G401.6 (cell line): ENCODE measurements at regions not wholly inside any gene's neighbourhood (a gene's known extent, or its start where the extent isn't known, plus 50 kb on each side); places are given as distances from the start of the nearest gene placed in this dataset.
"Not testable (repeated sequence)": the region's sequence is repeated elsewhere in the genome, so short reads cannot be mapped to it uniquely, and the experiment has no call there.

Experiments
- FAIRE-seq: peaks from 2 replicates; lab custom pipeline; 2012; peaks lifted over from hg19 to GRCh38; lab: Jason Lieb, UNC

DNA sequence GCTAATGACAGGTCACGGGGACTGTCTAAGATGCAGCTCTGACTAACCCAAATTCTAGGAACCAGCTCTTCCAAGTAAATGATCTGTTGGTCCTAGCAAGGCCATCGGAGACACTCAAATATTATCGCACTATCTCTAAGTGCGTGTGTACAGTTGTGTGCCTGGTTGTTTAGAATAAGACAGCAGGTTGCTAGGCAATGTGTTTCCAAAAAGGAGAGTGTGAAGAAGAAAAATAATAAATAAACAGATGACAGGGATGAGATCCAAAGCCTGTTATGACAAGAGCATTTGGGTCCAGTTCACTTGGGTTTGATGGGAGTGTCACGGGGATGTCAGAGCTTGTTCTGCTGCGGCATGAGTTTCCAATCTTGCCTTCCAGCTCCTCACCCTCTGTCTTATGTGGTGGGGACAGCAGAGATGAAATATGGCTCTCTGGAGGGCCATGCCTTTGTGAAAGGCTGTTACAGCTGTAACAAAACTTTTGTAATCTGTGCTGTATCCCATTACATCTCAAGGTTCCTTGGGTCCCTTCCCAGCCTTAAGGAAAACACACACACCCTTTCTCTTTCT, 127.5 kb upstream of the TNP1 start:
- FAIRE-seq = no peak

- no peak for FAIRE-seq
Observed at GRCh38 chr2:216985658-216986141, 125.8 kb upstream of the TNP1 start.

DNA sequence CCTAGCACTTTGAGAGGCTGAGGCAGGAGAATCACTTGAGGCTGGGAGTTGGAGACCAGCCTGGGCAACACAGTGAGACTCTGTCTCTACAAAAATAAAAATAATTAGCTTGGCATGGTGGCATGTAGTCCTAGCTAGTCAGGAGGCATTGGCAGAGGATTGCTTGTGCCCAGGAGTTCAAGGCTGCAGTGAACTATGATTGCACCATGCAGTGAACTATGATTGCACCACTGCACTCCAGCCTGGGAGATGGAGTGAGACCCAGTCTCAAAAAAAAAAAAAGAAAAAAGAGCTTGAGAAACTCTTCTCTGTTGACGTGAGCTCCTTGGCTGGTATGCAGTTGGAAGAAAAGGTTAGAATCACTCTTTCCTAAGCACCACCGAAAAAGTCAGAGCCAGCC, 125.1 kb upstream of the TNP1 start:
- FAIRE-seq = no peak

GRCh38 chr2:216981951-216982350, 122.1 kb upstream of the TNP1 start:
- not testable (repeated sequence) for FAIRE-seq

DNA sequence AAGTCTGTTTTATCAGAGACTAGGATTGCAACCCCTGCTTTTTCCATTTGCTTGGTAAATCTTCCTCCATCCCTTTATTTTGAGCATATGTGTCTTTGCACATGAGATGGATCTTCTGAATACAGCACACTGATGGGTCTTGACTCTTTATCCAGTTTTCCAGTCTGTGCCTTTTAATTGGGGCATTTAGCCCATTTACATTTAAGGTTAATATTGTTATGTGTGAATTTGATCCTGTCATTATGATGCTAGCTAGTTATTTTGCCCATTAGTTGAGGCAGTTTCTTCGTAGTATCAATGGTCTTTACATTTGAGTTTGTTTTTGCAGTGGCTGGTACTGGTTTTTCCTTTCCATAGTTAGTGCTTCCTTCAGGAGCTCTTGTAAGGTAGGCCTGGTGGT, 120.6 kb upstream of the TNP1 start:
- not testable (repeated sequence) for FAIRE-seq

DNA sequence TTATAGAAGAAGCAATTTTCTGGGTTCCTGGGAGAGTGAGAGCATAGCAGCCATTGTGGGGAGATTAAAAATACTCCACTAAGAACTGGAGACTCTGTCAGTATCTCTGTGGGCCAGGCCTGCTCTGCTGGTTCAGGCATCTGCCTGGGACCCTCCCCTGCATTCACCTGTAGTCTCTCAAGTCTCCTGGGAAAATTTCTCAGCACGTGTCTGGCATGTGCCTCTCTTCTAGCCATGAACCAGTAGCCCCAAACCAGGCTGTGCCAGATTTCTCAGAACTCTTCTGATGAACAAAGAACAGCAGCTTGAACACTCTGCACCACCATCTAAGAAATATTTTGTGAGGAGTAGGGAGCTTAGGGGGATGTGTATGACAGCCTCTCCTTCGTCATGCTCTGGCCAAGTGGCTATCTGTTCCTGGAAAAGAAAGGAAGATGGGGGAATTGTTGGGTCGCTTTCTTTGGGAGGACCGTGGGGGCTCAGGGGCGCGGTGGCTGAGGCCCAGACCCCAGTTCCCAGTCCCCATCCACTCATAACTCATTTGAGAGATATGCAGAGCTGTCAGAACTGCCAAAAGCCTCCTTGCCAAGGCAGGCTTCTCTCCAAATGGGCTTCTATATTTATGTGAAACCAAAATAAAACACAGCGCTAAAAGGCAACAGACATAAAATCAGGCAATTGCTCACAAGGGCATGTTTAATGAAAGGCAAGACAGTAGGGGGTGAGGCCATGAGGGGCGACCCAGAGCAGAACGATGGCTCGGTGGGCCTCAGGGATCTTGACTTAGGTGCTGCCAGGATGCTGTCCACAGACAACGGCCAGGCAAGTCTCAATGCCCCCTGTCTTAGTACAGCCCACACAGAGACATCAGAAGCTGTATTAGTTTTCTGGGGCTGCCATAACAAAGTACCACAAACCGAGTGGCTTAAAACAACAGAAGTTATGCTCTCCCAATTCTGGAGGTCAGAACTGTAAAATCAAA, 114.7 kb upstream of the TNP1 start:
- no peak for FAIRE-seq

GRCh38 chr2:216971593-216971992, 111.7 kb upstream of the TNP1 start:
- FAIRE-seq = no peak

DNA sequence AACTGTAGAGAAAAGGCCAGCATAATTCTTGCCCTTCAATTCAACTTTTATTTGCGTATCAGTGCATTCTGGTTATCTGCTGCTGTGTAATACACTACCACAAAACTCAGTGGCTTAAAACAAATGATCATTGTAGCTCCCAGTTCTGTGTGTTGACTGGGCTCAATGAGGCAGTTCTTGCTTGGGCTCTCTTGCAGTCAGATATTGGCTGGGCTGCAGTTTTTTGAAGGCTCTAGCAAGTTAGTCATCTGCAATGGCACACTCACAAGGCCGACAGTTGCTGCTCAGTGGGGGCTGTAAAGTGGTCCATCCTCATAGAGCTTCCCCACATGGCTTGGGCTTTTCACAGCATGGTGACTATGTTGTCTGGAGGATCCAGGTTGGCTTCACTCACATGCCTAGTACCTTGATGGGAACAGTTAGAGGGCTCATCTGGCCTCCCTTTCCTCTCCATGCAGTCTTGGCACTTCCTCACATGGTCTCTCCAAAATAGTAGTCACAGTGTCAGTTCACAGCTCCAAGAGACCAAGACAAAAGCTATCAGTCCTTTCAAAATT, 110.6 kb upstream of the TNP1 start:
- no peak for FAIRE-seq

GRCh38 chr2:216967889-216968288, 108.0 kb upstream of the TNP1 start:
- FAIRE-seq = no peak

DNA sequence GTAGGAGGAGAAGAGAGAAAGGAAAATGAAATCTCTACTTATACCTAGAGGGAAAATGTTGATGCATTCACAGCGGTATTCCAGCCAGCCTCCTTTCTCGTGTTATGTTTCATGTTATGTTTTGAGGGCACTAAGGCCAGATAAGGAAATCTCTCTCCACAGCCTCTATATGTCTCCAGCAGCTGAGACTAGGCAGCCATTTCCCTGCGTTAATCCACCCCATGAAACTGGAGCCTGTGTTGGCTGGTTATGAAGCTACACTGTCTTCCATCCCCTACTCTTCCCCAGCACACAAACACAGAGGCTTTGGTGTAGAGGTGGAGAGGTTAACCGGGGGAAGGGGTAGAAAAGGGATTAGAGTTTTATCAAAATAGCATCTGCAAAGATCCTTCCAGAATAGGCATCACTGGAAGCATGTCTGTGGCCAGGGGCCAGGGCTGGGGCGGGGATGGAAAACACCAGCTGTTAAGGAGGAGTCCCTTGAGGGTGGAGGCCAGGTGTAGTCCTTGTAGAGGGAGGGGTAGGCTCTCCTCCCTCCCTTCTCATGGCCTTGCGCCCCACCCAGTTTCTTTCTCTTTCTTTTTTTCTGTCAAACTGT, 100.9 kb upstream of the TNP1 start:
- no peak for FAIRE-seq

DNA sequence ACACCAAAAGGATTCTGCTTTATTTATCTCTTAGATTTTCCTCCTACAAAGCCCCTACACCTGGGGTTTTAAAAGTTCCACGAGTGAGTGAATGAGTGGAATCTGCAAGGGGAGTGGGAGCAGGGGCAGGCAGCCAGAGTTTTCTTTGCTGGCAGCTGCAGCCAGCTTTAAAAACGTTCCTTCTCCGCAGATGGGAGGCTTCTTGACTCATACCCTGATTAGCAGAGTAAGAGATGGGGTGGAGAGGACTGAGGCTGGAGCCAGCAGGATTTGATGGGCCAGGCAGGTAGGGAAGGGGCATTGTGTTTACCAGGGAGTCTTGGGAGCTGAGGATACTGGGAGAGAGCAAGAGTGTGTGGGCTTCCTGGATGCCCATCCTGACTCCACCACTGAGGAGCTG, 99.6 kb upstream of the TNP1 start:
- no peak for FAIRE-seq

- FAIRE-seq = no peak
Observed at GRCh38 chr2:216956820-216957493, 97.1 kb upstream of the TNP1 start.

DNA sequence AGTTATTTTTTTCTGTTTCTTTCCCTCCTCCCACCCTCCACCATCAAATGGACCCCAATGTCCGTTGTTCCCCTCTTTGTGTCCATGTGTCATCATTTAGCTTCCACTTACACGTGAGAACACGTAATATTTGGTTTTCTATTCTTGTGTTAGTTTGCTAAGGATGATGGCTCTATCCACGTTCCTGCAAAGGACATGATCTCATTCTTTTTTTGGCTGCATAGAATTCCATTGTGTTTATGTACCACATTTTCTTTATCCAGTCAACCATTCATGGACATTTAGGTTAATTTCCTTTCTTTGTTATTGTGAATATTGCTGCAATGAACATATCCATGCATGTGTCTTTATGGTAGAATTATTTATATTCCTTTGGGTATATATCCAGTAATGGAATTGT, 91.3 kb upstream of the TNP1 start:
- FAIRE-seq = no peak

DNA sequence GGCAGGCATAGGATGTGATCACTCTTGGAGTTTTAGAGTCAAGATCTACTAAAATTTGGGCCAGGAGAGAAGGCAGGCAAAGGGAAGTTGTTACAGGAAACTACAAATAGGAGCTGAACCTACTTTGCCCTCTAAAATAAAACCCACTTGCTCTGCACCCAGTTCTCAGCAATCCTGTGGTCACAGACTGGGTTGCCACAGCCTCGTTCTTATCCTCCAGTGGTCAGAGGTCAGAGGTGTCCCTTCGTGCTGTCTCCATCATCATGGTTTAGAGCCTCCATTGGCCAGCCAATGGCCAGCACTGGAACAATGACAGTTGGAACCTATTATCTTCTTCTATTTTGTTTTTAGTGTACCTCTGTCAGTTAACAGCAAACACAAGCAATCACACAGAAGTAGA, 90.7 kb upstream of the TNP1 start:
- no peak for FAIRE-seq

DNA sequence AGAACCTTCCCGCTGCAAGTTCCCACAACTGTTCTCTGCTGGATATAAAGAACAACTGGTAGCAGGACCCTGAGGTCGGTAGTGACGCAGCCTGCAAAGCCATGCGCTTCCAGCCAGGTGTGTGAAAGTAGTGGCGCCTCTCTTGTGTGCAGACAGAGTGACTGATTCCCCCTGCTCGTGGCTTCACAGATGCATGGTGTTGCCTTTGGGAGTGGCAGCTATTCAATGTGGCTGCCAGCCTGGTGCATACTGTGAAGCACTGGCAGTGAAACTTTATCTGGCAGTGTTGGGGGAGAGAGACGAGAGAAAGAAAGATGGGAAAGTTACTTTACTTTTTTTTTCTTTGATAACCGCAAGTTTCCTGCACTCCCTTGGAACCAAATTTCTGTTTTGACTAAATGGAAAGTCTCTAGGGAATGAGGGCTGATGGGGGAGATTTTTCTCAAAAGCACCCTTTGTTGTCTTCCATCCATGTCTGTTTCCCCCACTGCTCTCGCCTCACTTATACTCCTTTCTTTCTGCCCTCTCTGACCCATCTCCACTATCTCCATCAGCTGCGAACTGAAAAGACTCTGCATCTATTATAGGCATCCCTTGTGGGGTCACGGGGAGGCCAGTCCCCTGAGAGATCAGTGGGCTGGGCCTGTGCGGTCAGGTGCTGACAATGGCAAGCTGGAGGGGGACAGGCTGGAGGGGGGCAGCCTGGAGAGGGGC, 90.0 kb upstream of the TNP1 start:
- FAIRE-seq = no peak

DNA sequence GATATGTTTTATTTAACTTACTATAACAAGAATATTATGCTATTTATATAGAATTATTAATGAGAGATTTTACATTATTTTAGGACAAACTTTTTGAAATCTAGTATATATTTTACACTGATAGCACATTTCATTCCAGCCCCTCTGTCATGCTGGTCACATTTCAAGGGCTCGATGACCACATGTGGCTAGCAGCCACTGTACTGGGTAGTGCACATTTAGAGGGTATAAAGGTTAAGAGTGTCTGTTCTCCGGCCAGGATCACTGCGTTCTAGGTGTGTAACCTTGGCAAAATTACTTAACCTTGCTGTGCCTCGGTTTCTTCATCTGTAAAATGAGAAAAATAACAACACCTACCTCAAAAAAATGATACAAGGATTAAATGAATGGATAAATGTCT, 87.2 kb upstream of the TNP1 start:
- no peak for FAIRE-seq

DNA sequence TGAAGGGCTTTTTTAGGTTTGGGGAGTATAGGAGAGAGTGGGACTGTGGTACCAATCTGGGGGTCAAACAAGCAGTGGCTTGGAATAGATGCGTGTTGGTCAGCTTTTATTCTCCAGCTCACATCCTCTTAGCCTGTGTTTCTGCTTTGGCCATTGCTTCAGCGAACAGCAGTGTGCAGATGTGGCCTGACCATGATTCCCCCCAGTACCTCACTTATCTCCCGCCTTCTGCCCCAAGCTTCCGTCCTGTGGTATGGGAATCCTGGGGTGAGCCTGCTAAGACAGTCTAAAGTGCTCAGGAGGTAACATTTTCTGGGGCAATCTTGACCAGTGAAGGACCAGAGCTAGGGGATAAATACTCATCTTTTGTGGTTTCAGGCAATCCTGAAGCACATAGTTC, 84.9 kb upstream of the TNP1 start:
- no peak for FAIRE-seq

GRCh38 chr2:216943109-216943508, 83.2 kb upstream of the TNP1 start:
- FAIRE-seq = no peak

DNA sequence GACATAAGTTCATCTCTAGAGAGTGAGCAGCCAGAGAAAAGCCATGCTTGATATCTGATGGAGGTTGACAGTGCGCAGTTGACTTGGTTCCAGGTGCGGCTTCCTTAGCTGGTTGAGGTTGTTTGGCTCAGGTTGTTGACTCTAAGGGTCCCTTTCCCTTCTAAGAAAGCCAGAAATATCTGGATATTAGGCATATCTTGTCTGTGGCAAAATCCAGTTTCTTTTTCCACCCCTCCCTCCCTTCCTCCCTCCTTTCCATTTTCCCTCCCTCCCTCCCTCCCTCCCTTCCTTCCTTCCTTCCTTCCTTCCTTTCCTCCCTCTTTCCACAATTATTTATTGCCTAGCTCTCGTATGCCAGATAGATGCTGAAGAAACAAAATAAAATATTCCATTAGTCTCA, 82.6 kb upstream of the TNP1 start:
- FAIRE-seq = no peak

GRCh38 chr2:216942016-216942415, 82.2 kb upstream of the TNP1 start:
- no peak for FAIRE-seq

DNA sequence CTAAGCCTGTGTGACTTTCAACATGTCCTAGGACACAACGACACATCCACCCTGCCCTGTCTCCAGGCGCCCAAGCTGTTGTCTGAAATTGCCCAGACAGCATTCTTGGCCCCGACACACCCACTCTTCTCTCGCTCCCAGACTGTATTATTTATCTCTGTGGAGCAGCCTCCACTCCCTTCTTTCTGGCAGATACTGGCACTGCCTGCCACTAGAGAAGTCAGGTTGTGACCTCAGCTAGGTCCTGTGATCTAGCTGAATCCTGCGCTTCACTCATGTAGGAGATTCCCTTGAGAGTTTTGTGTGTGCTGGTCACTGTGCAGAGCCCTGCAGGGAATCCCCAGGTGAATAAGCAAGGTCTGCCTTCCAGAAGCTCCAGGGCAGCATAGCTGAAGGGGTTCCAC, 77.1 kb upstream of the TNP1 start:
- FAIRE-seq = no peak

GRCh38 chr2:216934623-216935022, 74.8 kb upstream of the TNP1 start:
- FAIRE-seq = no peak
